Keratinocyte (primary cell): ENCODE measurements at regions not wholly inside any gene's neighbourhood (a gene's known extent, or its start where the extent isn't known, plus 50 kb on each side); places are given as distances from the start of the nearest gene placed in this dataset.

Experiments
- DNase-seq: peaks from one replicate; pipeline ENCODE4 v3.0.0-alpha.2; 2011; ENCODE audit warnings: low read depth, missing footprints, low spot score
- FAIRE-seq: peaks from 2 replicates; lab custom pipeline; 2011; peaks lifted over from hg19 to GRCh38; lab: Jason Lieb, UNC
- H2AFZ ChIP-seq: 2 replicates; pipeline ENCODE4 v1.6.0; 2012; ENCODE audit warnings: low read length, control low read depth, inconsistent platforms; ENCODE audit not compliant: control insufficient read depth
- H3K27ac ChIP-seq: 2 replicates; pipeline ENCODE4 v1.5.1; 2011; ENCODE audit warnings: low read length; ENCODE audit not compliant: control insufficient read depth, insufficient read depth
- H3K27me3 ChIP-seq: 3 replicates; pipeline ENCODE4 v1.6.0; 2011; ENCODE audit warnings: low read length; ENCODE audit not compliant: control insufficient read depth, insufficient read depth; ENCODE audit errors: extremely low read depth
- H3K36me3 ChIP-seq, 2 experiments: 2 replicates in 1 of 2; 3 replicates in 1 of 2; pipeline ENCODE4 v1.5.1; 2011; ENCODE audit warnings: low read length in 2 of 2, mild to moderate bottlenecking in 1 of 2; ENCODE audit not compliant: control insufficient read depth in 2 of 2, insufficient read depth in 2 of 2; ENCODE audit errors: extremely low read depth in 1 of 2
- H3K4me1 ChIP-seq: 3 replicates; pipeline ENCODE4 v1.5.1; 2011; ENCODE audit warnings: low read length; ENCODE audit not compliant: control insufficient read depth, insufficient read depth; ENCODE audit errors: extremely low read depth
- H3K4me2 ChIP-seq: 3 replicates; pipeline ENCODE4 v1.6.0; 2011; ENCODE audit warnings: low read depth, low read length; ENCODE audit not compliant: control insufficient read depth, insufficient read depth; ENCODE audit errors: extremely low read depth
- H3K4me3 ChIP-seq, 3 experiments: fragments of 200-600 bp in 1 of 3; sonication (generic) in 1 of 3; 2 replicates in 2 of 3; 3 replicates in 1 of 3; pipeline ENCODE4 v1.5.1; 2011 to 2016; ENCODE audit warnings: low read length in 3 of 3, mild to moderate bottlenecking in 3 of 3, control low read depth in 2 of 3, inconsistent platforms in 1 of 3, low read depth in 1 of 3, mixed read lengths in 1 of 3, mixed run types in 1 of 3, moderate library complexity in 1 of 3; ENCODE audit not compliant: control insufficient read depth in 2 of 3, insufficient read depth in 2 of 3; ENCODE audit errors: extremely low read depth in 1 of 3
- H3K79me2 ChIP-seq: 2 replicates; pipeline ENCODE4 v1.6.0; 2012; ENCODE audit warnings: low read length; ENCODE audit not compliant: control insufficient read depth, insufficient read depth
- H3K9ac ChIP-seq: 3 replicates; pipeline ENCODE4 v1.6.0; 2011; ENCODE audit warnings: low read length; ENCODE audit not compliant: control insufficient read depth, insufficient read depth; ENCODE audit errors: extremely low read depth
- H3K9me1 ChIP-seq: 3 replicates; pipeline ENCODE4 v1.6.0; 2011; ENCODE audit warnings: low read length; ENCODE audit not compliant: control insufficient read depth, insufficient read depth; ENCODE audit errors: extremely low read depth
- H3K9me3 ChIP-seq: 2 replicates; pipeline ENCODE4 v1.5.1; 2012; ENCODE audit warnings: low read depth, low read length; ENCODE audit not compliant: control insufficient read depth
- H4K20me1 ChIP-seq: 3 replicates; pipeline ENCODE4 v1.6.0; 2011; ENCODE audit warnings: low read length; ENCODE audit not compliant: control insufficient read depth, insufficient read depth; ENCODE audit errors: extremely low read depth
- EZH2 ChIP-seq: IDR thresholded peaks from one replicate; pipeline ENCODE4 v1.6.1; 2012; ENCODE audit warnings: inconsistent platforms, mild to moderate bottlenecking, low read length, moderate library complexity
- dilution Hi-C: fragments of 300-500 bp; cut with MboI; formaldehyde crosslinking; loops from one replicate; pipeline ENCODE4 v1.7.0; 2020; ENCODE audit warnings: low sequenced_read_pairs; ENCODE audit not compliant: extremely low pct_ligation_motif_present
- TF ChIP-seq, protein P1 (sequence below), 3 experiments: IDR thresholded peaks in 1 of 3; conservative IDR thresholded peaks in 1 of 3; optimal IDR thresholded peaks in 1 of 3; 2 replicates in 2 of 3; 3 replicates in 1 of 3; pipeline versions ENCODE3 to v1.5.1; 2011; ENCODE audit warnings: low read length in 3 of 3, mild to moderate bottlenecking in 3 of 3, moderate library complexity in 2 of 3, control low read depth in 1 of 3, inconsistent platforms in 1 of 3; ENCODE audit not compliant: insufficient read depth in 2 of 3; ENCODE audit errors: extremely low read depth in 1 of 3

GRCh38 chr15:94164971-94165370 lies 66.4 kb upstream of the MCTP2 start:
- Histone ChIP-seq H3K4me1 (no peaks in the 10 kb centered on the region), H3K9ac (no peak overlapping the region), H3K4me3 (no peak overlapping the region), H4K20me1 (no peaks in the 10 kb centered on the region), H2AFZ (no peak overlapping the region), H3K36me3 (no peaks in the 10 kb centered on the region), H3K9me3 (no peaks in the 10 kb centered on the region), H3K79me2 (no peaks in the 10 kb centered on the region), H3K27me3 (no peaks in the 10 kb centered on the region), H3K9me1 (no peaks in the 10 kb centered on the region), H3K4me2 (no peak overlapping the region), H3K27ac (no peak overlapping the region)
- DNase-seq (no peak), FAIRE-seq (no peak)
- dilution Hi-C loops: no loop called here
- TF ChIP-seq, protein P1, sequence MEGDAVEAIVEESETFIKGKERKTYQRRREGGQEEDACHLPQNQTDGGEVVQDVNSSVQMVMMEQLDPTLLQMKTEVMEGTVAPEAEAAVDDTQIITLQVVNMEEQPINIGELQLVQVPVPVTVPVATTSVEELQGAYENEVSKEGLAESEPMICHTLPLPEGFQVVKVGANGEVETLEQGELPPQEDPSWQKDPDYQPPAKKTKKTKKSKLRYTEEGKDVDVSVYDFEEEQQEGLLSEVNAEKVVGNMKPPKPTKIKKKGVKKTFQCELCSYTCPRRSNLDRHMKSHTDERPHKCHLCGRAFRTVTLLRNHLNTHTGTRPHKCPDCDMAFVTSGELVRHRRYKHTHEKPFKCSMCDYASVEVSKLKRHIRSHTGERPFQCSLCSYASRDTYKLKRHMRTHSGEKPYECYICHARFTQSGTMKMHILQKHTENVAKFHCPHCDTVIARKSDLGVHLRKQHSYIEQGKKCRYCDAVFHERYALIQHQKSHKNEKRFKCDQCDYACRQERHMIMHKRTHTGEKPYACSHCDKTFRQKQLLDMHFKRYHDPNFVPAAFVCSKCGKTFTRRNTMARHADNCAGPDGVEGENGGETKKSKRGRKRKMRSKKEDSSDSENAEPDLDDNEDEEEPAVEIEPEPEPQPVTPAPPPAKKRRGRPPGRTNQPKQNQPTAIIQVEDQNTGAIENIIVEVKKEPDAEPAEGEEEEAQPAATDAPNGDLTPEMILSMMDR (optimal IDR thresholded peaks at IDR 0.05 in 1 of 3, IDR thresholded peaks at IDR 0.05 in 1 of 3, conservative IDR thresholded peaks at IDR 0.05 in 1 of 3; ENCODE audit: extremely low read depth in 1 of 3, insufficient read depth in 2 of 3, low read length in 3 of 3): no peak
- no peak for TF ChIP-seq EZH2

GRCh38 chr15:94164202-94164807 lies 67.1 kb upstream of the MCTP2 start:
- Histone ChIP-seq H3K4me3 (no peak overlapping the region), H3K9me1 (no peaks in the 10 kb centered on the region), H3K27me3 (no peaks in the 10 kb centered on the region), H3K4me2 (no peak overlapping the region), H3K4me1 (no peaks in the 10 kb centered on the region), H2AFZ (no peak overlapping the region), H3K9ac (no peak overlapping the region), H3K9me3 (no peaks in the 10 kb centered on the region), H3K27ac (no peak overlapping the region), H3K36me3 (no peaks in the 10 kb centered on the region), H3K79me2 (no peaks in the 10 kb centered on the region), H4K20me1 (no peaks in the 10 kb centered on the region)
- FAIRE-seq: peak; percentile 89
- DNase-seq: peak; percentile 17
- dilution Hi-C loops: no loop called here
- TF ChIP-seq, protein P1 (optimal IDR thresholded peaks at IDR 0.05 in 1 of 3, IDR thresholded peaks at IDR 0.05 in 1 of 3, conservative IDR thresholded peaks at IDR 0.05 in 1 of 3; ENCODE audit: extremely low read depth in 1 of 3, insufficient read depth in 2 of 3, low read length in 3 of 3): peak; percentile 69 to 82 (median 80)
- TF ChIP-seq EZH2: no peak
